OCI-M1 (cell line): ENCODE measurements at regions not wholly inside any gene's neighbourhood (a gene's known extent, or its start where the extent isn't known, plus 50 kb on each side); places are given as distances from the start of the nearest gene placed in this dataset.
A peak's percentile ranks its signal among the peaks of the same experiment; 100 is the strongest.

ENCODE experiments used
- DNase-seq: peaks from one replicate; lab custom pipeline; 2025; lab: John Stamatoyannopoulos, UW

GRCh38 chr12:130216031-130216430 lies 53.8 kb downstream of the FZD10 start:
- no peak for DNase-seq

- no peak for DNase-seq
These were observed 56.4 kb downstream of the FZD10 start for GRCh38 chr12:130218682-130219081.

- no peak for DNase-seq
These were observed 57.9 kb downstream of the FZD10 start for GRCh38 chr12:130219929-130220705.

GRCh38 chr12:130220706-130221100 lies 58.4 kb downstream of the FZD10 start:
- DNase-seq, result no peak

GRCh38 chr12:130222519-130223218 lies 60.4 kb downstream of the FZD10 start:
- no peak for DNase-seq

- DNase-seq, result no peak
These were observed 61.5 kb downstream of the FZD10 start for GRCh38 chr12:130223767-130224244.

GRCh38 chr12:130224613-130225012 lies 62.3 kb downstream of the FZD10 start:
- no peak for DNase-seq

- DNase-seq, result no peak
These were observed 63.1 kb downstream of the FZD10 start for GRCh38 chr12:130225347-130225746.

GRCh38 chr12:130226126-130226525 lies 63.9 kb downstream of the FZD10 start:
- DNase-seq, result no peak

- DNase-seq, result no peak
These were observed 64.5 kb downstream of the FZD10 start for GRCh38 chr12:130226771-130227170.

GRCh38 chr12:130227641-130228040 lies 65.4 kb downstream of the FZD10 start:
- DNase-seq, result no peak

- no peak for DNase-seq
These were observed 74.2 kb downstream of the FZD10 start for GRCh38 chr12:130236446-130236845.

- no peak for DNase-seq
These were observed 78.7 kb downstream of the FZD10 start for GRCh38 chr12:130240831-130241590.

- no peak for DNase-seq
These were observed 80.2 kb downstream of the FZD10 start for GRCh38 chr12:130242506-130242905.

- no peak for DNase-seq
These were observed 83.0 kb downstream of the FZD10 start for GRCh38 chr12:130245251-130245650.

GRCh38 chr12:130246560-130246959 lies 84.3 kb downstream of the FZD10 start:
- no peak for DNase-seq

- no peak for DNase-seq
These were observed 85.5 kb downstream of the FZD10 start for GRCh38 chr12:130247634-130248237.

GRCh38 chr12:130249376-130249775 lies 87.1 kb downstream of the FZD10 start:
- peak; percentile 17 for DNase-seq

GRCh38 chr12:130251236-130251780 lies 86.4 kb upstream of the PIWIL1 start:
- DNase-seq, result no peak

GRCh38 chr12:130253866-130254265 lies 83.8 kb upstream of the PIWIL1 start:
- no peak for DNase-seq

- no peak for DNase-seq
These were observed 83.0 kb upstream of the PIWIL1 start for GRCh38 chr12:130254461-130255276.
